GM21576 (cell line): ENCODE measurements at regions not wholly inside any gene's neighbourhood (a gene's known extent, or its start where the extent isn't known, plus 50 kb on each side); places are given as distances from the start of the nearest gene placed in this dataset.

Source experiments
- ATAC-seq: cut with Tn5 transposase; IDR thresholded peaks from one replicate; pipeline ENCODE4 v1.9.1; 2021; ENCODE audit warnings: mild to moderate bottlenecking, moderate library complexity; ENCODE audit not compliant: unreplicated experiment

GRCh38 chr1:172976222-172977041 lies 74.3 kb downstream of the TNFSF18 start:
- no peak for ATAC-seq

- no peak for ATAC-seq
Observed at GRCh38 chr1:172977296-172978017, 73.3 kb downstream of the TNFSF18 start.

- ATAC-seq: no peak
Observed at GRCh38 chr1:172978595-172978994, 72.1 kb downstream of the TNFSF18 start.

GRCh38 chr1:172979828-172980227 lies 70.9 kb downstream of the TNFSF18 start:
- ATAC-seq: no peak

GRCh38 chr1:172980456-172980855 lies 70.3 kb downstream of the TNFSF18 start:
- ATAC-seq: no peak

GRCh38 chr1:172980971-172981370 lies 69.8 kb downstream of the TNFSF18 start:
- ATAC-seq: no peak
